HCT116 (cell line): ENCODE measurements at regions not wholly inside any gene's neighbourhood (a gene's known extent, or its start where the extent isn't known, plus 50 kb on each side); places are given as distances from the start of the nearest gene placed in this dataset.

Experiments used
- ATAC-seq: fragments of 200-7000 bp; cut with Tn5 transposase; 2 replicates; pipeline ENCODE4 v1.9.1; 2020; ENCODE audit warnings: mild to moderate bottlenecking, moderate library complexity
- BruUV-seq: library from RNA; stranded (reverse); fragments of 400-500 nt; replicated peaks from 2 replicates; lab custom pipeline; 2021; lab: Mats Ljungman, UMichigan
- CTCF ChIA-PET: fragments of 300-600 bp; sonication (Branson Sonifier 250); formaldehyde crosslinking; loops from one replicate; lab custom pipeline; 2021; ENCODE audit warnings: antibody characterized with exemption; lab: Charles Lee
- POLR2A ChIA-PET: fragments of 300-600, 350-600 bp; sonication (Branson Sonifier 250); formaldehyde crosslinking; loops from one replicate; lab custom pipeline; 2021; ENCODE audit warnings: antibody characterized with exemption; lab: Charles Lee
- RAD21 ChIA-PET, 2 experiments: fragments of 300-600 bp; sonication (Branson Sonifier 250); formaldehyde crosslinking; loops; one replicate each; lab custom pipeline; 2023; ENCODE audit warnings: low total read pairs in 2 of 2; ENCODE audit not compliant: uncharacterized antibody in 2 of 2, unreplicated experiment in 2 of 2, low non-redundant PET in 1 of 2; lab: Charles Lee
- DNase-seq: peaks from one replicate; pipeline ENCODE4 v3.0.0-alpha.2; 2010; ENCODE audit warnings: low read depth, low spot score
- H2AFZ ChIP-seq: fragments of 200-600 bp; shearing (Covaris generic), sonication (generic); 2 replicates; pipeline ENCODE4 v1.6.1; 2017; ENCODE audit warnings: low read depth, mixed run types, mixed read lengths, antibody characterized with exemption, low read length; ENCODE audit not compliant: poor library complexity, severe bottlenecking
- H3K27ac ChIP-seq: 2 replicates; pipeline ENCODE4 v1.5.1; 2012; ENCODE audit warnings: low read depth, low read length
- H3K27me3 ChIP-seq: fragments of 200-600 bp; sonication (generic); 2 replicates; pipeline ENCODE4 v1.6.1; 2016; ENCODE audit warnings: mixed run types, low read length, mixed read lengths; ENCODE audit not compliant: insufficient read depth
- H3K36me3 ChIP-seq, 2 experiments: fragments of 200-500 bp in 1 of 2; fragments of 200-600 bp in 1 of 2; sonication (Bioruptor generic) in 1 of 2; sonication (generic) in 1 of 2; 2 replicates each; pipeline versions ENCODE4 v1.5.1 to v1.6.1; 2014 to 2016; ENCODE audit warnings: low read length in 2 of 2, inconsistent platforms in 1 of 2, mixed read lengths in 1 of 2, mixed run types in 1 of 2; ENCODE audit not compliant: insufficient read depth in 2 of 2, control insufficient read depth in 1 of 2
- H3K4me1 ChIP-seq, 2 experiments: fragments of 200-600 bp in 1 of 2; sonication (generic) in 1 of 2; 2 replicates each; pipeline versions ENCODE4 v1.5.1 to v1.6.1; 2012 to 2017; ENCODE audit warnings: low read length in 2 of 2, inconsistent platforms in 1 of 2, mild to moderate bottlenecking in 1 of 2, mixed read lengths in 1 of 2, mixed run types in 1 of 2, moderate library complexity in 1 of 2; ENCODE audit not compliant: insufficient read depth in 2 of 2, control insufficient read depth in 1 of 2
- H3K4me2 ChIP-seq: fragments of 200-600 bp; sonication (generic); 2 replicates; pipeline ENCODE4 v1.6.1; 2017; ENCODE audit warnings: mixed run types, low read length, mixed read lengths
- H3K4me3 ChIP-seq, 2 experiments: fragments of 200-600 bp in 1 of 2; sonication (generic) in 1 of 2; replicated peaks in 1 of 2; 2 replicates each; pipeline ENCODE4 v1.5.1; 2011 to 2016; ENCODE audit warnings: low read length in 2 of 2, control low read depth in 1 of 2, low read depth in 1 of 2, mild to moderate bottlenecking in 1 of 2, mixed read lengths in 1 of 2, mixed run types in 1 of 2
- H3K79me2 ChIP-seq: fragments of 200-600 bp; sonication (generic); 2 replicates; pipeline ENCODE4 v1.6.1; 2017; ENCODE audit warnings: mild to moderate bottlenecking, mixed run types, low read length, moderate library complexity, mixed read lengths; ENCODE audit not compliant: insufficient read depth
- H3K9ac ChIP-seq: fragments of 200-600 bp; sonication (generic); 2 replicates; pipeline ENCODE4 v1.6.1; 2016; ENCODE audit warnings: low read length, mixed read lengths
- H3K9me2 ChIP-seq: fragments of 200-600 bp; sonication (generic), shearing (Covaris generic); 2 replicates; pipeline ENCODE4 v1.6.1; 2017; ENCODE audit warnings: mixed run types, mild to moderate bottlenecking, moderate library complexity; ENCODE audit not compliant: insufficient read depth
- H3K9me3 ChIP-seq, 2 experiments: fragments of 200-500 bp in 1 of 2; fragments of 200-600 bp in 1 of 2; sonication (Bioruptor generic) in 1 of 2; sonication (generic) in 1 of 2; 2 replicates each; pipeline ENCODE4 v1.6.1; 2014 to 2017; ENCODE audit warnings: low read length in 2 of 2, mixed read lengths in 2 of 2, inconsistent platforms in 1 of 2, low read depth in 1 of 2, mild to moderate bottlenecking in 1 of 2, mixed run types in 1 of 2, moderate library complexity in 1 of 2; ENCODE audit not compliant: control insufficient read depth in 1 of 2, insufficient read depth in 1 of 2
- H4K20me1 ChIP-seq: fragments of 200-600 bp; sonication (generic), shearing (Covaris generic); 2 replicates; pipeline ENCODE4 v1.6.1; 2017; ENCODE audit warnings: mixed run types, mild to moderate bottlenecking, moderate library complexity; ENCODE audit not compliant: insufficient read depth
- CEBPB ChIP-seq: IDR thresholded peaks from 2 replicates; pipeline ENCODE4 v1.6.1; 2012; ENCODE audit warnings: low read depth
- EGR1 ChIP-seq: IDR thresholded peaks from 2 replicates; pipeline ENCODE4 v1.6.1; 2012; ENCODE audit warnings: low read depth
- ELF1 ChIP-seq: IDR thresholded peaks from 2 replicates; pipeline ENCODE4 v1.6.1; 2012; ENCODE audit warnings: low read depth, borderline replicate concordance
- EZH2 ChIP-seq: fragments of 200-600 bp; sonication (generic); IDR thresholded peaks from 2 replicates; pipeline ENCODE4 v1.6.1; 2017; ENCODE audit warnings: antibody characterized with exemption, mixed run types
- EZH2phosphoT487 ChIP-seq: fragments of 200-600 bp; IDR thresholded peaks from 2 replicates; pipeline ENCODE4 v1.6.1; 2018; ENCODE audit warnings: antibody characterized with exemption, borderline replicate concordance
- JUND ChIP-seq: IDR thresholded peaks from 2 replicates; pipeline ENCODE4 v1.6.1; 2012
- RAD21 ChIP-seq: IDR thresholded peaks from 2 replicates; pipeline ENCODE4 v1.6.1; 2012; ENCODE audit warnings: low read depth, mild to moderate bottlenecking
- ZFX ChIP-seq: fragments of 450-650 bp; IDR thresholded peaks from 2 replicates; pipeline ENCODE4 v1.6.1; 2017
- intact Hi-C: fragments of 100-400 bp; cut with micrococcal nuclease; formaldehyde crosslinking; loops from 2 replicates; pipeline ENCODE4 v1.10.0; 2022

DNA sequence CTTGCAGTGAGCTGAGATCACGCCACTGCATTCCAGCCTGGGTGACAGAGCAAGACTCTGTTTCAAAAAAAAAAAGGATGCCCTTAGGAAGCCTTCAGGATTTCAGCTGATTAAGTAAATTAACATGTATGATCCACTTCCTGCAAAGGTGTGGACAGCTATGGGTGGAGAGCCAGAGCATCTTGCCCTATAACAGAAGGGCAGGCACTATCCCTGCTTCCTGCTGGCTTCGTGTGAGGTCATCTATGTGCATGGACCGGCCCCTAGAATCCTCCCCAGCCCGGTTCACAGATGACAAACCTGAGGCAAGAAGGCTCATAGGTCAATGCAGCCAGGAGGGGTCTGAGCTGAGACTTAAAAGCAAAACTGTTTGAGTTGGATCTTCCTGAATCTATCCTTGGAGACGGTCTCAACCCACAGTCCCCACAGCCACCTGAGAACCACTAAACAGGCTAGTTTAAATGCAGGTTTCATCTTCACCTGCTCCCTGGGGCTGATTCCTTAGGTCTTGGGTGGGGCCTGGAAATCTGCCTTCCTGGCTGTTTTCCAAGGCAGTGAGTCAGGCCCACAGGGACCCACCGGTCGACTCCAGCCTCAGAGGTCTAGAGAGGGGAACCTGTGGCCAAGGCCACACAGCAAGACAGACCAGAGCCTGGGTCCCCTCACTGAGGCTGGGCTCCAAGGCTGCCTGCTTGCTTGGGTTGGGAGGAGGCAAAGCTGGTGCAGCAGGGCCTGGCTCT, 55.2 kb upstream of the MPEG1 start:
- CTCF ChIA-PET, result no interaction called here

DNA sequence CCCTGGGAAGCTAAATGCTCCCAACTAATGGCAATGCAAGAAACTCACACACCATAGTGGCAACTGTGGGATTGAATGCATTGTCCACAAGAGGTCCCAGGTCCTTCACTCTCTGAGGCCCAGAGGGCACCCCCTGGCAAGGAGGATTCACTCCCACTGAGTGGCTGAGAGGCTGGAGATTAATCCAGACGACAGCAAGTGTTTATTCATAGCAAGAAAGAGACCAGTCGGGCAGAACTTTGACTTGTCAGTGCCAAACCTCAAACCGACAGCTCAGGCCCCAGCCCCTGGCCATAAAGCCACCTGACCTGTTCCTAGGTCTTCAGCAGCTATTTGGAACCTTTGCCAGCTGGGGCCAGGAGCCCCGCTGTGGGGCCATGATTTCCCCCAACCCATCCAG, 54.5 kb upstream of the MPEG1 start:
- no TSS peak for BruUV-seq
- RAD21 ChIA-PET, result no interaction called here
- H3K9ac ChIP-seq, result no peak overlapping the region
- peaks cover 7 to 8% of the 10 kb centered on the region in 2 experiments for H3K4me1 ChIP-seq
- no peak overlapping the region for H3K4me3 ChIP-seq
- POLR2A ChIA-PET, result no interaction called here
- H3K79me2 ChIP-seq, result no peaks in the 10 kb centered on the region
- DNase-seq (no peak), ATAC-seq (no peak)
- no peaks in the 10 kb centered on the region for H3K9me3 ChIP-seq
- H2AFZ ChIP-seq, result no peak overlapping the region
- TF ChIP-seq EZH2 (no peak), CEBPB (no peak), RAD21 (no peak), ZFX (no peak), JUND (no peak), ELF1 (no peak)
- H3K27me3 ChIP-seq, result no peaks in the 10 kb centered on the region
- H3K4me2 ChIP-seq, result no peak overlapping the region
- H4K20me1 ChIP-seq, result no peaks in the 10 kb centered on the region
- H3K27ac ChIP-seq, result no peak overlapping the region
- H3K9me2 ChIP-seq, result no peaks in the 10 kb centered on the region
- intact Hi-C loops, result no loop called here
- CTCF ChIA-PET, result interaction anchor here (1.1 kb wide), 1 partner anchor 165 kb away, joined by 3 read pairs; no protein-coding TSS in a partner anchor
- H3K36me3 ChIP-seq, result no peaks in the 10 kb centered on the region

More for the DNA sequence above, 55.2 kb upstream of the MPEG1 start:
- BruUV-seq, result no TSS peak
- no peaks in the 10 kb centered on the region for H3K9me2 ChIP-seq
- intact Hi-C loops, result no loop called here
- H2AFZ ChIP-seq, result no peak overlapping the region
- no peaks in the 10 kb centered on the region for H4K20me1 ChIP-seq
- 0 out of 2 replicates have a peak, but pooled peaks have one; percentile 17 for ATAC-seq
- no peak overlapping the region for H3K4me3 ChIP-seq
- no peak for DNase-seq
- H3K4me1 ChIP-seq, result peaks cover 7 to 8% of the 10 kb centered on the region in 2 experiments
- TF ChIP-seq EZH2phosphoT487 (no peak), EGR1 (no peak), ELF1 (no peak)
- no peak overlapping the region for H3K9ac ChIP-seq
- no peaks in the 10 kb centered on the region for H3K27me3 ChIP-seq
- no peak overlapping the region for H3K27ac ChIP-seq
- no peaks in the 10 kb centered on the region for H3K9me3 ChIP-seq
- no peaks in the 10 kb centered on the region for H3K79me2 ChIP-seq
- H3K36me3 ChIP-seq, result no peaks in the 10 kb centered on the region
- ChIA-PET RAD21 (no interaction called here), POLR2A (no interaction called here)
- peak overlapping the region; percentile 40 for H3K4me2 ChIP-seq
